K562 (cell line): ENCODE measurements at regions not wholly inside any gene's neighbourhood (a gene's known extent, or its start where the extent isn't known, plus 50 kb on each side); places are given as distances from the start of the nearest gene placed in this dataset.

ENCODE experiments used
- CAMTA2 ChIP-seq: fragments of 250-450 bp; sonication (Bioruptor Pico); conservative IDR thresholded peaks from 2 replicates; pipeline ENCODE4 v1.5.1; 2022
- CBX2 ChIP-seq: fragments of 200-600 bp; sonication (generic); IDR thresholded peaks from one replicate; pipeline ENCODE4 v1.6.1; 2012; ENCODE audit warnings: mild to moderate bottlenecking, low read length, inconsistent platforms; ENCODE audit not compliant: insufficient read depth, poor library complexity, severe bottlenecking
- EP400 ChIP-seq: fragments of 450-650 bp; IDR thresholded peaks from 2 replicates; pipeline ENCODE4 v1.6.1; 2017; ENCODE audit warnings: antibody characterized with exemption, mild to moderate bottlenecking, moderate library complexity
- HOXB6 ChIP-seq: fragments of 250-450 bp; sonication (Bioruptor Pico); IDR thresholded peaks from 2 replicates; pipeline ENCODE4 v1.5.1; 2022; ENCODE audit warnings: mild to moderate bottlenecking, borderline replicate concordance
- MAFK ChIP-seq: IDR thresholded peaks from 2 replicates; pipeline ENCODE4 v1.6.1; 2011; ENCODE audit warnings: low read length, improper control_type of control experiment
- MED1 ChIP-seq: sonication (generic); formaldehyde crosslinking; IDR thresholded peaks from 2 replicates; pipeline ENCODE4 v1.8.1; 2023; ENCODE audit warnings: missing genetic modification reagents, borderline replicate concordance
- MTA2 ChIP-seq: fragments of 450-650 bp; IDR thresholded peaks from 2 replicates; pipeline ENCODE4 v1.6.1; 2016; ENCODE audit warnings: low read depth
- NBN ChIP-seq: fragments of 450-650 bp; IDR thresholded peaks from 2 replicates; pipeline ENCODE4 v1.6.1; 2016; ENCODE audit warnings: low read depth, mild to moderate bottlenecking
- NFATC3 ChIP-seq: fragments of 450-650 bp; IDR thresholded peaks from 2 replicates; pipeline ENCODE4 v1.6.1; 2017; ENCODE audit warnings: mild to moderate bottlenecking
- NFE2 ChIP-seq: IDR thresholded peaks from 2 replicates; pipeline ENCODE4 v1.6.1; 2014; ENCODE audit warnings: antibody characterized with exemption, low read depth
- NFIX ChIP-seq: fragments of 250-450 bp; sonication (Bioruptor Pico); IDR thresholded peaks from 2 replicates; pipeline ENCODE4 v1.4.0; 2020; ENCODE audit warnings: low read depth, mild to moderate bottlenecking, moderate library complexity
- PHTF2 ChIP-seq: fragments of 250-450 bp; sonication (Bioruptor Pico); IDR thresholded peaks from 2 replicates; pipeline ENCODE4 v1.5.0; 2021; ENCODE audit warnings: mild to moderate bottlenecking
- POLR2AphosphoS2 ChIP-seq: IDR thresholded peaks from 2 replicates; pipeline ENCODE4 v1.6.1; 2012; ENCODE audit warnings: low read length, improper control_type of control experiment
- RAD51 ChIP-seq: fragments of 450-650 bp; IDR thresholded peaks from 2 replicates; pipeline ENCODE4 v1.7.1; 2016; ENCODE audit warnings: low read depth, mild to moderate bottlenecking, borderline replicate concordance
- RBM14 ChIP-seq: fragments of 200-400 bp; formaldehyde crosslinking; IDR thresholded peaks from 2 replicates; pipeline ENCODE4 v1.6.1; 2018; ENCODE audit warnings: low read depth, mild to moderate bottlenecking, low read length, moderate library complexity, borderline replicate concordance; ENCODE audit not compliant: insufficient read depth
- RFX1 ChIP-seq: fragments of 450-650 bp; IDR thresholded peaks from 2 replicates; pipeline ENCODE4 v1.6.1; 2016; ENCODE audit warnings: mild to moderate bottlenecking, moderate library complexity
- SRF ChIP-seq, 2 experiments: fragments of 250-450, 450-650 bp in 1 of 2; sonication (Bioruptor Pico) in 1 of 2; sonication (generic) in 1 of 2; formaldehyde crosslinking; IDR thresholded peaks; 2 replicates each; pipeline versions ENCODE4 v1.5.0 to v1.5.1; 2020 to 2022; ENCODE audit warnings: mild to moderate bottlenecking in 1 of 2, missing genetic modification reagents in 1 of 2
- TOE1 ChIP-seq, 2 experiments: fragments of 450-650 bp in 1 of 2; sonication (generic) in 1 of 2; formaldehyde crosslinking in 1 of 2; IDR thresholded peaks; 2 replicates each; pipeline versions ENCODE4 v1.7.1 to v1.8.0; 2016 to 2022; ENCODE audit warnings: borderline replicate concordance in 2 of 2, mild to moderate bottlenecking in 2 of 2, antibody characterized with exemption in 1 of 2, inconsistent platforms in 1 of 2, low read depth in 1 of 2, missing genetic modification reagents in 1 of 2, moderate library complexity in 1 of 2
- ZNF134 ChIP-seq: fragments of 250-450 bp; sonication (Bioruptor Pico); conservative IDR thresholded peaks from 2 replicates; pipeline ENCODE4 v1.4.0; 2020
- ZNF41 ChIP-seq: fragments of 250-450 bp; sonication (Bioruptor Pico); conservative IDR thresholded peaks from 2 replicates; pipeline ENCODE4 v1.4.0; 2020; ENCODE audit warnings: mild to moderate bottlenecking
- ZNF584 ChIP-seq: fragments of 200-800 bp; sonication (Bioruptor generic); IDR thresholded peaks from 2 replicates; pipeline ENCODE4 v1.6.1; 2016; ENCODE audit warnings: low read depth, mild to moderate bottlenecking, missing genetic modification characterization, missing compliant biosample characterization
- TF ChIP-seq, protein P1 (sequence below): sonication (generic); formaldehyde crosslinking; IDR thresholded peaks from 2 replicates; pipeline ENCODE4 v1.4.0; 2020; ENCODE audit warnings: mild to moderate bottlenecking, missing genetic modification reagents
- TF ChIP-seq, protein P2 (sequence below): fragments of 250-450 bp; sonication (Bioruptor Pico); IDR thresholded peaks from 2 replicates; pipeline ENCODE4 v1.5.0; 2020; ENCODE audit warnings: mild to moderate bottlenecking, borderline replicate concordance
- TF ChIP-seq, protein P3 (sequence below): sonication (generic); formaldehyde crosslinking; IDR thresholded peaks from 2 replicates; pipeline ENCODE4 v1.8.0; 2022; ENCODE audit warnings: mild to moderate bottlenecking, missing genetic modification reagents

DNA sequence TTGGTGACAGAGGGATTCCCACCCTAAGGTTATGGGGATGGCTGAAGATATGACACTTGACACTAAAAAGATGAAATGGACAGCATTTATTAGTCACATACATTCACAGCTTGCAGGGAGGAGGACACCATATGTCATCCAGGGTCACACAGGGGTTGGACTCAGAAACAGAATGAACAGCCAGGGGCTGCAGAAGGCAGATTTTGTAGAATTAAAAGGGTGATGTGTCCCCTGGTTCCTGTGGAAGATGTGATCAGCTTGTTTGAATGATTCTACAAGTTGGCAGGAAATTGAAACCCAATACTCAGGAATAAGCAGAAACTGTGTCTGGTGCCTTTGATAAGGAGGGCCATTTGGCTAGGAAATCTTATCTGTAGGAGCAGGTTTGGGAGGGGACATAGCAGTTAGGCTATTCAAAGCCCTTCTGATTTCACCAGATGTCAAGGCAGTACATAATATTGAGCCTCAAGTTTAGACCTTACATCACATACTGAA lies 102.3 kb upstream of the GRIN3A start (continued):
- TF ChIP-seq EP400: peak; percentile 66; the same call in 1 of the 2 replicates
- peak; percentile 99 for TF ChIP-seq MTA2
- TF ChIP-seq CBX2: no peak
- TF ChIP-seq ZNF134 (CRISPR knock-in tag): no peak
- no peak for TF ChIP-seq NFIX
- no peak for TF ChIP-seq PHTF2 (CRISPR knock-in tag)
- TF ChIP-seq NBN: peak; percentile 98
- TF ChIP-seq, protein P1, sequence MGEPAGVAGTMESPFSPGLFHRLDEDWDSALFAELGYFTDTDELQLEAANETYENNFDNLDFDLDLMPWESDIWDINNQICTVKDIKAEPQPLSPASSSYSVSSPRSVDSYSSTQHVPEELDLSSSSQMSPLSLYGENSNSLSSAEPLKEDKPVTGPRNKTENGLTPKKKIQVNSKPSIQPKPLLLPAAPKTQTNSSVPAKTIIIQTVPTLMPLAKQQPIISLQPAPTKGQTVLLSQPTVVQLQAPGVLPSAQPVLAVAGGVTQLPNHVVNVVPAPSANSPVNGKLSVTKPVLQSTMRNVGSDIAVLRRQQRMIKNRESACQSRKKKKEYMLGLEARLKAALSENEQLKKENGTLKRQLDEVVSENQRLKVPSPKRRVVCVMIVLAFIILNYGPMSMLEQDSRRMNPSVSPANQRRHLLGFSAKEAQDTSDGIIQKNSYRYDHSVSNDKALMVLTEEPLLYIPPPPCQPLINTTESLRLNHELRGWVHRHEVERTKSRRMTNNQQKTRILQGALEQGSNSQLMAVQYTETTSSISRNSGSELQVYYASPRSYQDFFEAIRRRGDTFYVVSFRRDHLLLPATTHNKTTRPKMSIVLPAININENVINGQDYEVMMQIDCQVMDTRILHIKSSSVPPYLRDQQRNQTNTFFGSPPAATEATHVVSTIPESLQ (CRISPR knock-in tag): no peak
- TF ChIP-seq ZNF41: no peak
- TF ChIP-seq MAFK: peak; percentile 55
- no peak for TF ChIP-seq RFX1
- TF ChIP-seq, protein P2, sequence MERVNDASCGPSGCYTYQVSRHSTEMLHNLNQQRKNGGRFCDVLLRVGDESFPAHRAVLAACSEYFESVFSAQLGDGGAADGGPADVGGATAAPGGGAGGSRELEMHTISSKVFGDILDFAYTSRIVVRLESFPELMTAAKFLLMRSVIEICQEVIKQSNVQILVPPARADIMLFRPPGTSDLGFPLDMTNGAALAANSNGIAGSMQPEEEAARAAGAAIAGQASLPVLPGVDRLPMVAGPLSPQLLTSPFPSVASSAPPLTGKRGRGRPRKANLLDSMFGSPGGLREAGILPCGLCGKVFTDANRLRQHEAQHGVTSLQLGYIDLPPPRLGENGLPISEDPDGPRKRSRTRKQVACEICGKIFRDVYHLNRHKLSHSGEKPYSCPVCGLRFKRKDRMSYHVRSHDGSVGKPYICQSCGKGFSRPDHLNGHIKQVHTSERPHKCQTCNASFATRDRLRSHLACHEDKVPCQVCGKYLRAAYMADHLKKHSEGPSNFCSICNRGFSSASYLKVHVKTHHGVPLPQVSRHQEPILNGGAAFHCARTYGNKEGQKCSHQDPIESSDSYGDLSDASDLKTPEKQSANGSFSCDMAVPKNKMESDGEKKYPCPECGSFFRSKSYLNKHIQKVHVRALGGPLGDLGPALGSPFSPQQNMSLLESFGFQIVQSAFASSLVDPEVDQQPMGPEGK (CRISPR knock-in tag): no peak
- peak; percentile 79 for TF ChIP-seq NFATC3
- no peak for TF ChIP-seq POLR2AphosphoS2
- peak; percentile 60; the same call in 1 of the 2 replicates for TF ChIP-seq TOE1 (IDR thresholded peaks at IDR 0.05; ENCODE audit: borderline replicate concordance)
- TF ChIP-seq TOE1 (CRISPR knock-in tag; IDR thresholded peaks at IDR 0.05; ENCODE audit: borderline replicate concordance, low read depth): no peak
- no peak for TF ChIP-seq RBM14
- TF ChIP-seq SRF (CRISPR knock-in tag; IDR thresholded peaks at IDR 0.05): no peak
- peak; percentile 73 for TF ChIP-seq NFE2
- TF ChIP-seq RAD51: no peak
- no peak for TF ChIP-seq HOXB6 (CRISPR knock-in tag)
- peak; percentile 95 for TF ChIP-seq ZNF584 (CRISPR knock-in tag)
- no peak for TF ChIP-seq CAMTA2
- TF ChIP-seq, protein P3, sequence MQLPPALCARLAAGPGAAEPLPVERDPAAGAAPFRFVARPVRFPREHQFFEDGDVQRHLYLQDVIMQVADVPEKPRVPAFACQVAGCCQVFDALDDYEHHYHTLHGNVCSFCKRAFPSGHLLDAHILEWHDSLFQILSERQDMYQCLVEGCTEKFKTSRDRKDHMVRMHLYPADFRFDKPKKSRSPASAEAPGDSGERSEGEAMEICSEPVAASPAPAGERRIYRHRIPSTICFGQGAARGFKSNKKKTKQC (CRISPR knock-in tag): no peak
- no peak for TF ChIP-seq MED1
